ENCODE measurements at regions not wholly inside any gene's neighbourhood (a gene's known extent, or its start where the extent isn't known, plus 50 kb on each side); places are given as distances from the start of the nearest gene placed in this dataset.

DNA sequence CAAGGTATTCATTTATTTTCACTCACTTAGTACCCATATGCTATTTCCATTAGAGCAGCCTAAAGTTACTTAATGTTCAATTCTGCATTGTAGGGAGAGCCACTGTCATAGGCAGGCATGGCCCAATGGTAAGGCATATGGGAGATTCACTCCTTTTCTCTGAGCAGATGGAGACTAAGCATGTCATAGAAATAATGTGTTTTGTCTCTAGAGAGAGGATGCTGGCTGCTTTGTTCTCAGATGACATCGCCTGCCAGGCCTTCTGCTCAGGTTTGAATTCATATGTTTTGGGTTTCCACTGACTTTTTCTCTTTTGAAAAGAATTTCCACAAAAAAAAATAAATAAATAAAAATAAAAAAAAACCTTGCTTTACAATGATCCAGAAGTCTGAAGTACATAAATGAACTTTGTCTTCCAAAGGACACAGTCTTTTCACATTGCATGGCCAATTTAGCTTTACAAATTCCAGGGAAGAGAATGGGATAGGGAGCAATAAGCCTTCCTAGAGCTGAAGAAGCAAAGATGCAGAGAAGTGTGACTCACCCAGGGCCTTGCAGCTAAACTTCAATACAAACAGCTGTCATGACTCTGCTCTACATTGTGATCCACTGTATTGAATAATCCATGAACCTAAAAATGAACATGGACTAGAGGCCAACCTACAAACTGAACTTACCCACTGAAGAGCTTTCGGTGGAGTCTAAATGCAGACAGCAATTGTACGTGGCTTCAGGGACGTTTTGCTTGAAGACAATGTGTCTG, 422.5 kb downstream of the CMPK2 start:
- Mint-ChIP-seq H3K27me3 (no peaks in the 10 kb centered on the region), H3K9me3 (no peaks in the 10 kb centered on the region), H3K27ac (no peak overlapping the region), H3K4me3 (no peak overlapping the region), H3K36me3 (ENCODE audit: low read depth) (no peaks in the 10 kb centered on the region), H3K4me1 (no peaks in the 10 kb centered on the region)
- ChIA-PET POLR2A (no interaction called here), CTCF (no interaction called here)
- no peak for DNase-seq

DNA sequence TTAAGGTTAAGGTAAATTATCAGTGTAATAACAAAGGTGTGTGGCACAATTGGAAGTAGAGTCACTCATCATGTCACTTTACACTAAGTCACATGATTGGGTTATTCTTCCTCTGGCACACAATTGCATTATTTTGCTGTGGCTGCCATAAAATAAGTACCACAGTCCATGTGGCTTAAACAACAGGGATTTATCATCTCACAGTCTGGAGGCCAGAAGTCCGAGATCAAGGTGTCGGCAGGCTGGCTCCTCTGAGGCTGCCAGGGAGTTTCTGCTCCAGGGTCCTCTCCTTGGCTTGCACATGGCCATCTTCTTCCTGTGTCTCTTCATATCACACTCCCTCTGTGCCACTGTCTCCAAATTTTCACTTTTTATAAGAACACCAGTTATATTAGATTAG, 421.2 kb downstream of the CMPK2 start:
- ChIA-PET CTCF (no interaction called here), POLR2A (no interaction called here)
- H3K4me1 Mint-ChIP-seq, result no peaks in the 10 kb centered on the region
- no peaks in the 10 kb centered on the region for H3K36me3 Mint-ChIP-seq (ENCODE audit: low read depth)
- no peaks in the 10 kb centered on the region for H3K27me3 Mint-ChIP-seq
- H3K27ac Mint-ChIP-seq, result no peak overlapping the region
- no peak for DNase-seq
- no peak overlapping the region for H3K4me3 Mint-ChIP-seq
- no peaks in the 10 kb centered on the region for H3K9me3 Mint-ChIP-seq

DNA sequence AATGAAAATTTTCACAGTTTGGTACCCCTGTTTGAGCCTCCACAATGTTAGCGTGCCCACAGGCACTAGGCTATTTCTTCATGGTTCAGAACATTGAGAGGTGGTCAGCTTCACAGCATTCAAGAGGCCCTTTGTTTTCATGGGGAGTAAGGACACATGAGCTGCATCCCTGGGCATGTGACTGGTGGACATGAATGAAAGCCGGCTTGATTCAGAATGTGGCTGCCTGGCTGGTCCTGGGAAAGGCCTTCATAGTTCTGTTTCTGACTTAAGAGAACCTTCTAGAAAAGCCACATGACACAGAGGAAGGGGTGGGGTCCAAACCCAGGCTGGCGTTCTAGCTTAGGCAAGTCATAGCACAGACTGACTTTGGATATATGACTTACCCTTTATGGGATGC, 420.6 kb downstream of the CMPK2 start:
- H3K9me3 Mint-ChIP-seq, result no peaks in the 10 kb centered on the region
- CTCF ChIA-PET, result no interaction called here
- no peaks in the 10 kb centered on the region for H3K36me3 Mint-ChIP-seq (ENCODE audit: low read depth)

DNA sequence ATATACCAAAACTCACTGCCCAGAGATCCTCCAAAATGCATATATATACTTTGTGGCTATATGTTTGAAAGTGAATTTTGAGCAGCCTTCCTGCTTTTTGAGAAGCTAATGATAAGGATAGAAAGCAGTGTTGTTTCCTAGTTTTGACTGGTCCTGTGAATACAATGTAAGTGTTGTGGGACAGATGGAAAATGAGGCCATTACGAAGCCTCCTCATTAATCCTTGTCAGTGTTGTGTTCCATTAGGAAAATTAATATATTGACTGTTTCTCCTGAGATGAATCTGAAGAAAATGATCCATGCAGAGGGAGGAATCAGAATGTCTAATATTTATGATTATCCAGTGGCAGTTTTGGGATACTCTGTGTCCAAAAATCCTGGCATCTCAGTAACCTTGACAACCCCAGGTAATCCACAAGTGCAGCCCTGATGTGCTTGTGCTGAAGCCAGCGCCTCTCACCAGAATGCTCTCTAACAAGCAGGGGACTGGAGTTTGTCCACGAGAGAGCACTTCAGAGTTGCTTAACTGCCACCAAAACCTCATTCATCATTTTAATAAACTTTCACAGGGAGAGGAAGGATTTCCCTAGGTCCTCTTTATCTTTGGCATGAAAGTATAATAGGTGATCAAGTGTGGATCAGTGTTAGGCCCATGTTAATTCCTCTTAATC, 418.6 kb downstream of the CMPK2 start:
- Mint-ChIP-seq H3K27me3 (no peaks in the 10 kb centered on the region), H3K27ac (no peak overlapping the region), H3K9me3 (no peaks in the 10 kb centered on the region), H3K4me3 (no peak overlapping the region), H3K36me3 (ENCODE audit: low read depth) (no peaks in the 10 kb centered on the region), H3K4me1 (no peaks in the 10 kb centered on the region)
- no peak for DNase-seq
- ChIA-PET POLR2A (no interaction called here), CTCF (no interaction called here)

More for the DNA sequence above, 420.6 kb downstream of the CMPK2 start:
- H3K27me3 Mint-ChIP-seq, result no peaks in the 10 kb centered on the region
- H3K4me3 Mint-ChIP-seq, result no peak overlapping the region
- H3K27ac Mint-ChIP-seq, result no peak overlapping the region
- DNase-seq, result no peak
- POLR2A ChIA-PET, result no interaction called here
- H3K4me1 Mint-ChIP-seq, result no peaks in the 10 kb centered on the region

DNA sequence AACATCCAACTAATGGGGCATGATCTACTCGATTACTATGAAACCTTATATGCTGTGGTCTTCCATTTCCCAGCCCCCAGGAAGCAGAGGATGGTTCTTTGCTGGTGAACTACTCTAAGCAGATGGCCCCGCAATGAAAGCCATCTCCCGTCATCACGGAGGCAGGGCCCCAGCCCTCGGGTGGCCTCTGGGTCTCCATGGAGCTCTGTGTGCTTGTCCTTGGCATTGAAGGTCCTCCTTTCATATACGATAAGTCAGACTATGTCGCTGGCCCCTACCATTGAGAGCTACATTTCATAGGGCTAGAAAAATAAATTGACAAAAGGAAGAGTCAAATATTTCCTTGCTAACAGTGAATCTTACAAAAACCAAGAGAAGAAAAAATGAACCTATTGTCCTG, 416.8 kb downstream of the CMPK2 start:
- DNase-seq, result no peak
- ChIA-PET CTCF (no interaction called here), POLR2A (no interaction called here)
- no peak overlapping the region for H3K4me3 Mint-ChIP-seq
- no peak overlapping the region for H3K27ac Mint-ChIP-seq
- no peaks in the 10 kb centered on the region for H3K4me1 Mint-ChIP-seq
- no peaks in the 10 kb centered on the region for H3K27me3 Mint-ChIP-seq
- no peaks in the 10 kb centered on the region for H3K36me3 Mint-ChIP-seq (ENCODE audit: low read depth)
- no peaks in the 10 kb centered on the region for H3K9me3 Mint-ChIP-seq

DNA sequence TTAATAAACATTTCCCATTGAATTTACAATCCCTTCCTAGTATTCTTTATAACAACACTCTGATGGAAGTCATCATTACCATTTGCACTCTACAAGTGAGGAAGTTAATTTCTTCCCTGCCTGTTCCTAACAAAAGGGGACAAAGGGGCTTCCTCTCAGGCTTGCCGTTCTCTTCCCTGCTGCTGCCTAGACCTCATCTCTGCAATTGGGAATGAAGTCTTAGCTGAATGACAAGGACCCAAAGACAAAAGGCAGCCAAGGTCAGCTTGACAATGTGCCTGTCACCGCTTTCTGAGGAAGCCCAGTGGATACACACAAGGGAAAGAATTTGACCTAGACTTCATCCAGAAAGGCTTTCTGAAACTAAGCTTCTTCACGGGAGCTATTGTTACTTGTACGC, 416.4 kb downstream of the CMPK2 start:
- CTCF ChIA-PET, result no interaction called here
- no peak overlapping the region for H3K4me3 Mint-ChIP-seq
- H3K4me1 Mint-ChIP-seq, result no peaks in the 10 kb centered on the region
- H3K27ac Mint-ChIP-seq, result no peak overlapping the region
- H3K9me3 Mint-ChIP-seq, result no peaks in the 10 kb centered on the region
- no peak for DNase-seq
- no peaks in the 10 kb centered on the region for H3K36me3 Mint-ChIP-seq (ENCODE audit: low read depth)
- POLR2A ChIA-PET, result no interaction called here
- no peaks in the 10 kb centered on the region for H3K27me3 Mint-ChIP-seq

DNA sequence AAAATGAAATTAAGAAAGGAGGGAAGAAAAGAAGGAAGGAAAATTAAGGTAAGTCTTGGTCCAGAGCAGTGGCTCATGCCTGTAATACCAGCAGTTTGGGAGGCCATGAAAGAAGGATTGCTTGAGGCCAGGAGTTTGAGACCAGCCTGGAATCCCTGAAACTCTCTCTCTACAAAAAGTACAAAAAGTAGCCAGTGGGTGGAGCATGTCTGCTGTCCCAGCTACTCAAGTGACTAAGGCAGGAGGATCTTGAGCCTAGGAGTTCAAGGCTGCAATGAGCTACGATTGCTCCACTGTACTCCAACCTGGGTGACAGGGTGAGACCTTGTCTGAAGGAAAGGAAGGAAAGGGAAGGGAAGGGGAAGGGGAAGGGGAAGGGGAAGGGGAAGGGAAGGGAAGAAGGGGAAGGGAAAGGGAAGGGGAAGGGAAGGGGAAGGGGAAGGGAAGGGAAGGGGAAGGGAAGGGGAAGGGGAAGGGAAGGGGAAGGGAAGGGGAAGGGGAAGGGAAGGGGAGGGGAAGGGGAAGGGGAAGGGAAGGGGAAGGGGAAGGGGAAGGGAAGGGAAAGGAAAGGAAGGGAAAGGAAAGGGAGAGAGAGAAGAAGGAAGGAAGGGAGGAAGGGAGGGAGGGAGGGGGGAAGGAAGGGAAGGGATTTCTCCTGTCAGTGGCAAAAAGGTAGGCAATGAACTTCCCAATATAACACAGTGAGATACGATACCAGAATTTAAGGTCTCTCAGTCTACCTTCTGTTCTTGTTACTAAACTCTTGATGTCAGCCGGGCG, 412.8 kb downstream of the CMPK2 start:
- Mint-ChIP-seq H3K4me1 (no peaks in the 10 kb centered on the region), H3K27ac (no peak overlapping the region), H3K9me3 (no peaks in the 10 kb centered on the region), H3K36me3 (ENCODE audit: low read depth) (no peaks in the 10 kb centered on the region), H3K27me3 (no peaks in the 10 kb centered on the region), H3K4me3 (no peak overlapping the region)
- DNase-seq, result no peak
- CTCF ChIA-PET, result no interaction called here
- POLR2A ChIA-PET, result no interaction called here

DNA sequence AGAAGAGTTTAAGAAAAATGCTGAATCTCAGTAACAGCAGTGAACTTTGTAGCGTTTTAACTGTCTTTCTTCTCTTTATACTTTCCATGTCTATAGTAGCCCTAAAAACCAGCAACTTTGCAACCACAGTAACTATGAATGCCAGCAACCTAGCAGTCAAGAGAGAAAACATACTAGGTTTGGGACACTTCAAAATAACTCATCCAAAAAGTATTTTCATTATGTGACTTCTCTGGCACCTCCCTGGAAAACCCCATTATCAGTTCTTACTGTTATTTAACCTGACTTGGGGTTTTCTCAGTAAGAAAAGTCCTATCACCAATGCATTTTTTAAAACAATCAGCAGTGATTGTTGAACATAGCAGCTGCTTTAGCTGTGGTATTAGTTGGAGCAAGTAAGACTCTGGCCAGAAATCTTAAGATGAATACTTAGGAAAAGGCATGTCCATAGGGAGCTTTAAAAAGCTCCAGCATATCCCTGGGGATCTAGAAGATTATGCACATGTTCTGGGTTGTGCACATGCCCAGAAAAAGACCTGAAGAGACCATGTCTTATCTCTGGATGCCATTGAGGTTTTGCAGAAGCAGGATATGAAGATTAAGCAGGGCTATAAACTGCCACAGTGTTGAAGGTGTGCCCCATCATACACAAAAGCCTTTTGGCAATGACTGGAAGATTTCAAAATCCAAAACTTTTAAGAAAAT, 411.3 kb downstream of the CMPK2 start:
- Mint-ChIP-seq H3K4me1 (no peaks in the 10 kb centered on the region), H3K36me3 (ENCODE audit: low read depth) (no peaks in the 10 kb centered on the region), H3K9me3 (no peaks in the 10 kb centered on the region), H3K27me3 (no peaks in the 10 kb centered on the region), H3K27ac (no peak overlapping the region), H3K4me3 (no peak overlapping the region)
- ChIA-PET POLR2A (no interaction called here), CTCF (no interaction called here)
- no peak for DNase-seq

DNA sequence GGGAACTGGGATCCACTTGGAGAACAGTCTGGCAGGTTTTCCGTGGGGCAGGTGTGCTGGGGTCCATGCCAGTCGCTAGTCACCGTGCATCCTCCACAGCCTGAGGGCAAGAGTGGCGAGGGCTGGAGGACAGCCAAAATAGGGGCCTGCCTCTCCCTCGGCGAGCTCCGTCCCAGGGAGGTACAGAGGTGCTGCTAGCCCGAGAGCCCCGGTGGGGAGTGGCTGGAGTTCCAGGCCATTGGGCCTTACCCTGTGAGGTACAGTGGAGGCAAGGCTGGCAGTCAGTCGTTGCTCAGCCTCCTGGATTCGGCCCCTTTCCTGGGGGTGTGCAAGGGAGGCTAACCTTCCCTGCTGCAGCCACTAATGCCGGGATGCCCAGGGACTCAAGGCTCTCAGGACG, 406.6 kb downstream of the CMPK2 start:
- no peak overlapping the region for H3K4me3 Mint-ChIP-seq
- no peaks in the 10 kb centered on the region for H3K27me3 Mint-ChIP-seq
- H3K27ac Mint-ChIP-seq, result no peak overlapping the region
- no peaks in the 10 kb centered on the region for H3K9me3 Mint-ChIP-seq
- POLR2A ChIA-PET, result no interaction called here
- no peak for DNase-seq
- no peaks in the 10 kb centered on the region for H3K4me1 Mint-ChIP-seq
- H3K36me3 Mint-ChIP-seq (ENCODE audit: low read depth), result no peaks in the 10 kb centered on the region
- CTCF ChIA-PET, result no interaction called here

DNA sequence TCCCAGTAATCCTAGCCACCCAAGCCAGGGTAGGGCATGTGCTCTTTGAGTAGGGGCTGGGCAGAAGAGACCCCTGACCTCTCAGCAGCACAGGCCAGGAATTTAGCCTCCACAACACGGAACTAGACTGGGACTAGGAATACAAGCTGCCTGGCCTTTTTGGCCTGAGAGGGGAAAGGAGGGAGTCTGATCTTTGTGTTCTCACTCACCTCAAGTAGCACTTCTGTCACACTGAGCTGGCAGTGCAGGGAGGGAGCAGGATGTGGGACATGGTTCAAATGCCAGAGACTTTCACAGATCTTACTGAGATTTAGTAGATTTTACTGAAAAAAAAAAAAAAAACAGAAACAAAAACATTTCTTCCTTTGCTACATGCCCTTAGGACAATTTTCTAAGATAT, 395.2 kb downstream of the CMPK2 start:
- H3K9me3 Mint-ChIP-seq, result no peaks in the 10 kb centered on the region
- ChIA-PET CTCF (no interaction called here), POLR2A (no interaction called here)
- no peak for DNase-seq
- no peak overlapping the region for H3K4me3 Mint-ChIP-seq
- H3K27ac Mint-ChIP-seq, result no peak overlapping the region
- no peaks in the 10 kb centered on the region for H3K27me3 Mint-ChIP-seq
- no peaks in the 10 kb centered on the region for H3K4me1 Mint-ChIP-seq
- no peaks in the 10 kb centered on the region for H3K36me3 Mint-ChIP-seq (ENCODE audit: low read depth)

DNA sequence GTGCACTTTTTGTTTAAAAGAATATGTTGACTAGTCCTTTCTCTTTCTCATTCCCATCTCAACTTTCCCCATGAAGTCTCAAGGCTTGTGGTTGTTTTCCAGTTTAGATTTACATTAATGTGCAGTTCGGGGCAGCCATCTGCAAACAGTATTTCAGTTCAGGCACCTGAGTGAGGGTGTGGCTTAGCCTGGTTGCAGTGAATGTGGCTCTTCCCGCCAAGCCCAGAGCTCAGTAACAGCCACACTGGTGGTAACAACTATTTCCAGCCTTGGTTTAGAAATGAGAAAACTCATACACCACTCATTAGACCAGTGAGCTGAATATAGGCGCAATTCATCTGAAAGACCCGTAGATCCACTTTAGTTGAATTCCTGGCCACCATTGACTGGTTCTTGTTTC, 394.3 kb downstream of the CMPK2 start:
- H3K36me3 Mint-ChIP-seq (ENCODE audit: low read depth), result no peaks in the 10 kb centered on the region
- no peaks in the 10 kb centered on the region for H3K4me1 Mint-ChIP-seq
- H3K4me3 Mint-ChIP-seq, result no peak overlapping the region
- ChIA-PET POLR2A (no interaction called here), CTCF (no interaction called here)
- no peak overlapping the region for H3K27ac Mint-ChIP-seq
- DNase-seq, result no peak
- no peaks in the 10 kb centered on the region for H3K27me3 Mint-ChIP-seq
- H3K9me3 Mint-ChIP-seq, result no peaks in the 10 kb centered on the region

DNA sequence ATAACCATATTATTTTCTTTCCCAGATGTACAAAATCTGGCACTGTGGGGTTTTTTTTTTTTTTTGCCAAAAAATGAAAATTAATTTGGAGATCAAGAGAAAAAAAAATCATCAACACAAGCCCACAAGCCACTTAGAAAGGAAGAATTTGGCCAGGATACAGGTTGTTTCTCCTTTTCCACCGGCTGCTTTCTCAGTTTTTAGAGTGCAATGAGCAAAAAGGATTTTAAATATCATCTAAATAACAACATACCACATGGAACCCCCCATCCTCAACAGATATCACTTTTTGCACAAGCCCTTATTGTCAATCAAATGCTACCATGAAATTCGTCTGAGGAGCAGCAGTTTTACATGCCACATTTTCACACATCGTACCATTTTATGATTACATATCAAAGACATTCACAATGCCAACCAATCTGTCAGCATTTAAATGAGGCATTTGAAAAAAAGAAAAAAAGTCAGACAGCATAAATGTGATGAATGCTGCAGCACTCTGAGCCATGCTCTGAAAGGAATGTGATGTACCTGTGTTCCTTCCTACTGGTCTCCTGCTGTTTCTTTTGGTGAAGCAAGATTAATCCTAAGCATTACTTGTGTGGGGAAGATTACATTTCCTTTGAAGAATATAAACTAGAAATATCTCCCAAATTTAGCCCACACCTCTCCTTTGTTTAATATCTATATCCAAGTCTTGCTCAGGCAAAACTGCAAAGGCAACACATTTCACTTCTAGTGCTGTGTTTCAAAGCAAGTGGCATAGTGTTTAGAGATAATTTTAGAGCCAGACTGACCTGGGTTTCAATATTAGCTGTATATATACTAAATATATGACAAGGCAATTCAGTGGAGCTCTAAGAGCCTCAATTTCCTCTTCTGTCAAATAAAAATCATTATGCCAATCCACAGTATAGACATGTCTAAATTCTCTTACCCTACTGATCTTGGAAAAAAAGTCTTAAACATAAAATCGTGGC, 391.3 kb downstream of the CMPK2 start:
- H3K27ac Mint-ChIP-seq, result no peak overlapping the region
- POLR2A ChIA-PET, result no interaction called here

More for the DNA sequence above, 391.3 kb downstream of the CMPK2 start:
- H3K9me3 Mint-ChIP-seq, result peaks cover 6% of the 10 kb centered on the region
- DNase-seq, result no peak
- CTCF ChIA-PET, result interaction anchor here (1.3 kb wide), 1 partner anchor 8 kb away, joined by 3 read pairs; no protein-coding TSS in a partner anchor
- H3K36me3 Mint-ChIP-seq (ENCODE audit: low read depth), result no peaks in the 10 kb centered on the region
- H3K27me3 Mint-ChIP-seq, result no peaks in the 10 kb centered on the region
- H3K4me3 Mint-ChIP-seq, result no peak overlapping the region
- H3K4me1 Mint-ChIP-seq, result no peaks in the 10 kb centered on the region
